Parathyroid adenoma (tissue), 2 donors: ENCODE measurements at regions not wholly inside any gene's neighbourhood (a gene's known extent, or its start where the extent isn't known, plus 50 kb on each side); places are given as distances from the start of the nearest gene placed in this dataset.
"Not testable (repeated sequence)": the region's sequence is repeated elsewhere in the genome, so short reads cannot be mapped to it uniquely, and the experiment has no call there.

Experiments used
- H2AFZ ChIP-seq: fragments of 300-600 bp; sonication (generic); one replicate; pipeline ENCODE4 v1.7.0; 2017; ENCODE audit warnings: antibody characterized with exemption, mild to moderate bottlenecking
- H3K27ac ChIP-seq: fragments of 300-600 bp; sonication (generic); one replicate; pipeline ENCODE4 v1.7.0; 2017
- H3K27me3 ChIP-seq: fragments of 300-600 bp; sonication (generic); one replicate; pipeline ENCODE4 v1.7.0; 2017; ENCODE audit warnings: low read length; ENCODE audit not compliant: control insufficient read depth, insufficient read depth
- H3K36me3 ChIP-seq: fragments of 300-600 bp; sonication (generic); one replicate; pipeline ENCODE4 v1.7.0; 2017; ENCODE audit warnings: low read length; ENCODE audit not compliant: control insufficient read depth, insufficient read depth
- H3K4me1 ChIP-seq: fragments of 300-600 bp; sonication (generic); one replicate; pipeline ENCODE4 v1.7.0; 2017; ENCODE audit warnings: control low read depth
- H3K4me2 ChIP-seq: fragments of 300-600 bp; sonication (generic); one replicate; pipeline ENCODE4 v1.7.0; 2017; ENCODE audit warnings: low read length
- H3K4me3 ChIP-seq: fragments of 300-600 bp; sonication (generic); one replicate; pipeline ENCODE4 v1.7.0; 2017; ENCODE audit warnings: low read depth, low read length
- H3K79me2 ChIP-seq: fragments of 300-600 bp; sonication (generic); one replicate; pipeline ENCODE4 v1.7.0; 2017; ENCODE audit warnings: control low read depth
- H3K9ac ChIP-seq: fragments of 300-600 bp; sonication (generic); one replicate; pipeline ENCODE4 v1.7.0; 2017; ENCODE audit warnings: mild to moderate bottlenecking
- H3K9me3 ChIP-seq: fragments of 300-600 bp; sonication (generic); one replicate; pipeline ENCODE4 v1.7.0; 2017; ENCODE audit warnings: low read length; ENCODE audit not compliant: control insufficient read depth
- TF ChIP-seq, protein P1 (sequence below): fragments of 300-600 bp; sonication (generic); IDR thresholded peaks from one replicate; pipeline ENCODE4 v1.7.0; 2017; ENCODE audit warnings: antibody characterized with exemption, mild to moderate bottlenecking
- donor health status: primary hyperparathyroidism.

DNA sequence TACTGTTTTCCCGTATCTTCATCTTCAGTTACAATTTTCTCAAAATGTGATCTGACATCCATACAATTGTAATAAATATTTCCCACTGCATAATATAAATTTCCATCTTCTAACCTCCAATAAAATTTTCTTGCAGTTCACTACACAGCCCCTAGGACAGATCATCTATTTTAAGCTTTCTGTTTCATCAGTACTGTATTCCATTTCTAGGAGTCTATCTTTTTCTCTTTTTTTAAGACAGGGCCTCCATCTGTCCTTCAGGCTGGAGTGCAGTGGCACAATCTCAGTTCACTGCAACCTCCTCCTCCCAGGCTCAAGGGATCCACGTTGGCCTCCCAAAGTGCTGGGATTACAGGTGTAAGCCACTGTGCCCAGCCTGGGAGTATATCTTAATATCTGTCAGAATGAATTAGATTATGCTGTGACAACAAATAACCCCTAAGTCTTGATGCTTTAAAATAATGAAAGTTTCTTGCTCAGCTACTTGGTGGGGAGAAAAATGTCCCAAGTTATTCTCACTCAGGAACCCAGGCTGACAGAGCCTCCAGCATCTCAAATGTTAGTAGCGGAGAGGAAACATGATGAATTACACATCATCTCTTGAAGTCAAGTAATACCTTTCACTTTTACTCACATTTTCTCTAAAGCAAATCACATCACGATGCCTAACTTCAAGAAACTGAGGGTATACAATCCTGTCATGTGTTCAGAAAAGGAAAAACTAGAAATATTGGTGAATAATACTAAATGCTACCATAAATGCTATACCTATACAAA lies 92.2 kb downstream of the BUD13 start:
- Histone ChIP-seq H3K79me2 (no peaks in the 10 kb centered on the region), H2AFZ (no peak overlapping the region), H3K36me3 (no peaks in the 10 kb centered on the region), H3K27me3 (no peaks in the 10 kb centered on the region), H3K4me2 (no peak overlapping the region), H3K27ac (no peak overlapping the region), H3K4me3 (no peak overlapping the region), H3K9me3 (no peaks in the 10 kb centered on the region), H3K4me1 (no peaks in the 10 kb centered on the region), H3K9ac (no peak overlapping the region)
- TF ChIP-seq, protein P1, sequence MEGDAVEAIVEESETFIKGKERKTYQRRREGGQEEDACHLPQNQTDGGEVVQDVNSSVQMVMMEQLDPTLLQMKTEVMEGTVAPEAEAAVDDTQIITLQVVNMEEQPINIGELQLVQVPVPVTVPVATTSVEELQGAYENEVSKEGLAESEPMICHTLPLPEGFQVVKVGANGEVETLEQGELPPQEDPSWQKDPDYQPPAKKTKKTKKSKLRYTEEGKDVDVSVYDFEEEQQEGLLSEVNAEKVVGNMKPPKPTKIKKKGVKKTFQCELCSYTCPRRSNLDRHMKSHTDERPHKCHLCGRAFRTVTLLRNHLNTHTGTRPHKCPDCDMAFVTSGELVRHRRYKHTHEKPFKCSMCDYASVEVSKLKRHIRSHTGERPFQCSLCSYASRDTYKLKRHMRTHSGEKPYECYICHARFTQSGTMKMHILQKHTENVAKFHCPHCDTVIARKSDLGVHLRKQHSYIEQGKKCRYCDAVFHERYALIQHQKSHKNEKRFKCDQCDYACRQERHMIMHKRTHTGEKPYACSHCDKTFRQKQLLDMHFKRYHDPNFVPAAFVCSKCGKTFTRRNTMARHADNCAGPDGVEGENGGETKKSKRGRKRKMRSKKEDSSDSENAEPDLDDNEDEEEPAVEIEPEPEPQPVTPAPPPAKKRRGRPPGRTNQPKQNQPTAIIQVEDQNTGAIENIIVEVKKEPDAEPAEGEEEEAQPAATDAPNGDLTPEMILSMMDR = no peak

DNA sequence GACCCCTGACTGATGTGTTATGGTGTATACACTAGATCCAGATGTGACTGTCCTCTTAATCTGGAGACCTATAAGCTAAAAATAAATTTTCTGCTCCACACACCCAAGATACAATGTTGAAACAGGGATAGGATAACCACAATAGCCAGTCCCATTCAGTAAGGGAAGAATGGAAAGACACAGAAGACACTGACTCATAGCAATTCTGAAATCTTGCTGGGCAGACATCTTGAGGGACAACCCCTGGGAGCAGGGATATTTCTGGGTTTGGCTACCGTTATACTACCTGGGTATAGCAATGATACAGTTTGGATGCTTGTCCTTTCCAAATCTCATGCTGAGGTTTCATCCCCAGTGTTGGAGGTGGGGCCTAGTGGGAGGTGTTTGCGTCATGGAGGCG lies 93.9 kb downstream of the BUD13 start:
- no peaks in the 10 kb centered on the region for H3K36me3 ChIP-seq
- no peaks in the 10 kb centered on the region for H3K79me2 ChIP-seq
- no peaks in the 10 kb centered on the region for H3K4me1 ChIP-seq
- H3K4me2 ChIP-seq = no peak overlapping the region
- H2AFZ ChIP-seq = no peak overlapping the region
- H3K27ac ChIP-seq = no peak overlapping the region
- no peaks in the 10 kb centered on the region for H3K27me3 ChIP-seq
- no peak overlapping the region for H3K9ac ChIP-seq
- H3K4me3 ChIP-seq = no peak overlapping the region
- no peaks in the 10 kb centered on the region for H3K9me3 ChIP-seq
- TF ChIP-seq, protein P1 = no peak

DNA sequence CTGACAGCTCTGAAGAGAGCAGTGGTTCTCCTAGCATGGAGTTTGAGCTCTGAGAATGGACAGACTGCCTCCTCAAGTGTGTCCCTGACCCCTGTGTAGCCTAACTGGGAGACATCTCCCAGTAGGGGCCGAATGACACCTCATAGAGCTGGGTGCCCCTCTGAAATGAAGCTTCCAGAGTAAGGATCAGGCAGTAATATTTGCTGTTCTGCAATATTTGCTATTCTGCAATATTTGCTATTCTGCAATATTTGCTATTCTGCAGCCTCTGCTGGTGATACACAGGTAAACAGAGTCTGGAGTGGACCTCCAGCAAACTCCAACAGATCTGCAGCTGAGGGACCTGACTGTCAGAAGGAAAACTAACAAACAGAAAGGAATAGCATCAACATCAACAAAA lies 105.5 kb downstream of the BUD13 start:
- H3K9me3 ChIP-seq, H3K9ac ChIP-seq, H3K27ac ChIP-seq, H3K4me3 ChIP-seq, H3K27me3 ChIP-seq, H2AFZ ChIP-seq, H3K36me3 ChIP-seq, H3K79me2 ChIP-seq, H3K4me1 ChIP-seq, H3K4me2 ChIP-seq: not testable (repeated sequence)

DNA sequence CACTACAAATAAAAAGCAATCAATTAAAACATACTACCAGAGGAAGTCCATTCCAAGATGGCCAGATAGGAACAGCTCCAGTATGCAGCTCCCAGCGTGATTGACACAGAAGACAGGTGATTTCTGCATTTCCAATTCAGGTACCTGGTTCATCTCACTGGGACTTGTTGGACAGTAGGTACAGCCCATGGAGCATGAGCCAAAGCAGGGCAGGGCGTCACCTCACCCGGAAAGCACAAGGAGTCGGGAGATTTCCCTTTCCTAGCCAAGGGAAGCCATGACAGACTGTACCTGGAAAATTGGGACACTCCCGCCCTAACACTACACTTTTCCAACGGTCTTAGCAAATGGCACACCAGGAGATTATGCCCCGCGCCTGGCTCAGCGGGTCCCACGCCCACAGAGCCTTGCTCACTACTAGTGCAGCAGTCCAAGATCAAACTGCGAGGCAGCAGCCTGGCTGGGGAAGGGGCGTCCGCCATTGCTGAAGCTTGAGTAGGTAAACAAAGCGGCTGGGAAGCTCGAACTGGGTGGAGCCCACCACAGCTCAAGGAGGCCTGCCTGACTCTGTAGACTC lies 106.0 kb downstream of the BUD13 start:
- not testable (repeated sequence) for H3K4me1 ChIP-seq, H3K79me2 ChIP-seq, H3K4me2 ChIP-seq, H3K4me3 ChIP-seq, H2AFZ ChIP-seq, H3K36me3 ChIP-seq, H3K9ac ChIP-seq, H3K27me3 ChIP-seq, H3K9me3 ChIP-seq, H3K27ac ChIP-seq

DNA sequence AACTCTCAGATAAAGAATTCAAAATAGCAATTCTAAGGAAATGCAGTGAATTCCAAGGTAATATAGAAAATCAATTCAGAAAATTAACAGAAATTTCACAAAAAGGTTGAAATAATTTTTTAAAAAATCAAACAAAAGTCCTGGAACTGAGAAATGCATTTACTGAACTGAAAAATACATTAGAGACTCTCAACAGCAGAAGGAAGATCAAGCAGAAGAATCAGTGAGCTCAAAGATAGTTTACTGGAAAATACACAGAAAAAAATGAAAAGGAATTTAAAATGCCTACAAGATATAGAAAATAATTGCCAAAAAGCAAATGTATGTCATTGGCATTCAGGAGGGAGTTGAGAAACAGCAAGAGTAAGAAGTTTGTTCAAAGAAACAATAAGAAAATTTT lies 107.3 kb downstream of the BUD13 start:
- Histone ChIP-seq H3K4me3 (no peak overlapping the region), H3K9ac (no peak overlapping the region)
- TF ChIP-seq, protein P1 = no peak

More for the DNA sequence above, 107.3 kb downstream of the BUD13 start:
- no peak overlapping the region for H3K27ac ChIP-seq
- H2AFZ ChIP-seq = no peak overlapping the region
- no peaks in the 10 kb centered on the region for H3K4me1 ChIP-seq
- no peaks in the 10 kb centered on the region for H3K9me3 ChIP-seq
- H3K36me3 ChIP-seq = no peaks in the 10 kb centered on the region
- H3K27me3 ChIP-seq = no peaks in the 10 kb centered on the region
- H3K79me2 ChIP-seq = no peaks in the 10 kb centered on the region
- no peak overlapping the region for H3K4me2 ChIP-seq
